OCI-LY7 (cell line): ENCODE measurements at regions not wholly inside any gene's neighbourhood (a gene's known extent, or its start where the extent isn't known, plus 50 kb on each side); places are given as distances from the start of the nearest gene placed in this dataset.

Experiments
- EZH2phosphoT487 ChIP-seq: fragments of 200-600 bp; sonication (generic); IDR thresholded peaks from 2 replicates; pipeline ENCODE4 v1.6.1; 2018; ENCODE audit warnings: low read depth, borderline replicate concordance, mild to moderate bottlenecking, mixed run types, antibody characterized with exemption, low read length, moderate library complexity, mixed read lengths
- TF ChIP-seq, protein P1 (sequence below): fragments of 200-600 bp; sonication (generic); conservative IDR thresholded peaks from 2 replicates; pipeline ENCODE4 v1.5.1; 2014; ENCODE audit warnings: mild to moderate bottlenecking, antibody characterized with exemption, low read length, moderate library complexity, mixed read lengths

DNA sequence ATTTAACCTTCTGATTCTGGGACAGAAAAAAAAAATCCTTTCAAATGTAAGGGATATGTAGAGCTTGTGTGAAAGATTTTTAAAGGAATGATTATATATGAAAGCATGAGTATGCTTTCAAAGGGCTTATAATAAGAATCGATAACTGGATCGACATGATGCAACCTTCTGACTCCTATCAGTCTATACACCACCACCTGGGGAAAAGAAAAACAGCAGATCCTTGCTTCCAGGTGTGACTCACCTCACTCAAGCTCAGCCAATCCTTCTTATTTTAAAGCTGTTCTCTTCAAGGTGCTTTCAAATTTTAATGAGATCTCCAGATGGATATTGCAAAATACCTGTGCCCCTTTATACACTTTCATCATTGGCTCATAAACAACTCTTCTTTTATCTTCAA, 102.1 kb upstream of the EDNRA start:
- TF ChIP-seq, protein P1, sequence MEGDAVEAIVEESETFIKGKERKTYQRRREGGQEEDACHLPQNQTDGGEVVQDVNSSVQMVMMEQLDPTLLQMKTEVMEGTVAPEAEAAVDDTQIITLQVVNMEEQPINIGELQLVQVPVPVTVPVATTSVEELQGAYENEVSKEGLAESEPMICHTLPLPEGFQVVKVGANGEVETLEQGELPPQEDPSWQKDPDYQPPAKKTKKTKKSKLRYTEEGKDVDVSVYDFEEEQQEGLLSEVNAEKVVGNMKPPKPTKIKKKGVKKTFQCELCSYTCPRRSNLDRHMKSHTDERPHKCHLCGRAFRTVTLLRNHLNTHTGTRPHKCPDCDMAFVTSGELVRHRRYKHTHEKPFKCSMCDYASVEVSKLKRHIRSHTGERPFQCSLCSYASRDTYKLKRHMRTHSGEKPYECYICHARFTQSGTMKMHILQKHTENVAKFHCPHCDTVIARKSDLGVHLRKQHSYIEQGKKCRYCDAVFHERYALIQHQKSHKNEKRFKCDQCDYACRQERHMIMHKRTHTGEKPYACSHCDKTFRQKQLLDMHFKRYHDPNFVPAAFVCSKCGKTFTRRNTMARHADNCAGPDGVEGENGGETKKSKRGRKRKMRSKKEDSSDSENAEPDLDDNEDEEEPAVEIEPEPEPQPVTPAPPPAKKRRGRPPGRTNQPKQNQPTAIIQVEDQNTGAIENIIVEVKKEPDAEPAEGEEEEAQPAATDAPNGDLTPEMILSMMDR, result no peak
- TF ChIP-seq EZH2phosphoT487, result no peak
